ENCODE measurements at regions not wholly inside any gene's neighbourhood (a gene's known extent, or its start where the extent isn't known, plus 50 kb on each side); places are given as distances from the start of the nearest gene placed in this dataset.

DNA sequence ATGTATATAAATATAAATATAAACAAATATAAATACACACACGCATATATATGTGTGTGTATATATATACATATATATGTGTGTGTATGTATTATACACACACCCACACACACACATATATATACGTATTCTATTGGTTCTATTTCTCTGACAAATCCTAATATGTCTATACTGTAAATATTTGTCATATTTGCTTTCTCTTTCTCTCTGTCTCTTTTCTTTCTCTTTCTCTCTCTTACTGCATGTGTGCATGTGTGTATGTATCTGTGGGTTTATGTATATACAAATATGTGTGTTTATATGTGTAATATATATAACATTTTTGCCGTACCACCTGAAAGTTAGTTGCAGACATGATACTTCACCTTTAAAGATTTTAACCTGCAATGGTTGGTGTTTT lies 174.2 kb upstream of the PLEKHG7 start:
- ATAC-seq (ENCODE audit: low FRiP score) (no peak), DNase-seq (ENCODE audit: low spot score) (no peak)
- TF ChIP-seq, protein P1, sequence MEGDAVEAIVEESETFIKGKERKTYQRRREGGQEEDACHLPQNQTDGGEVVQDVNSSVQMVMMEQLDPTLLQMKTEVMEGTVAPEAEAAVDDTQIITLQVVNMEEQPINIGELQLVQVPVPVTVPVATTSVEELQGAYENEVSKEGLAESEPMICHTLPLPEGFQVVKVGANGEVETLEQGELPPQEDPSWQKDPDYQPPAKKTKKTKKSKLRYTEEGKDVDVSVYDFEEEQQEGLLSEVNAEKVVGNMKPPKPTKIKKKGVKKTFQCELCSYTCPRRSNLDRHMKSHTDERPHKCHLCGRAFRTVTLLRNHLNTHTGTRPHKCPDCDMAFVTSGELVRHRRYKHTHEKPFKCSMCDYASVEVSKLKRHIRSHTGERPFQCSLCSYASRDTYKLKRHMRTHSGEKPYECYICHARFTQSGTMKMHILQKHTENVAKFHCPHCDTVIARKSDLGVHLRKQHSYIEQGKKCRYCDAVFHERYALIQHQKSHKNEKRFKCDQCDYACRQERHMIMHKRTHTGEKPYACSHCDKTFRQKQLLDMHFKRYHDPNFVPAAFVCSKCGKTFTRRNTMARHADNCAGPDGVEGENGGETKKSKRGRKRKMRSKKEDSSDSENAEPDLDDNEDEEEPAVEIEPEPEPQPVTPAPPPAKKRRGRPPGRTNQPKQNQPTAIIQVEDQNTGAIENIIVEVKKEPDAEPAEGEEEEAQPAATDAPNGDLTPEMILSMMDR (IDR thresholded peaks at IDR 0.05) = no peak

GRCh38 chr12:92528097-92528496 lies 174.7 kb upstream of the PLEKHG7 start:
- no peak for DNase-seq (ENCODE audit: low spot score)
- no peak for ATAC-seq (ENCODE audit: low FRiP score)
- TF ChIP-seq, protein P1 (IDR thresholded peaks at IDR 0.05) = no peak

- TF ChIP-seq, protein P1 (IDR thresholded peaks at IDR 0.05) = no peak
- DNase-seq (ENCODE audit: low spot score) = no peak
- ATAC-seq (ENCODE audit: low FRiP score) = no peak
Observed at GRCh38 chr12:92524489-92524888, 178.3 kb upstream of the PLEKHG7 start.

- DNase-seq (ENCODE audit: low spot score) (no peak), ATAC-seq (ENCODE audit: low FRiP score) (no peak)
- TF ChIP-seq, protein P1 (IDR thresholded peaks at IDR 0.05) = no peak
Observed at GRCh38 chr12:92520511-92520910, 182.3 kb upstream of the PLEKHG7 start.

GRCh38 chr12:92519284-92519683 lies 183.5 kb upstream of the PLEKHG7 start:
- TF ChIP-seq, protein P1 (IDR thresholded peaks at IDR 0.05) = no peak
- ATAC-seq (ENCODE audit: low FRiP score) (no peak), DNase-seq (ENCODE audit: low spot score) (no peak)

DNA sequence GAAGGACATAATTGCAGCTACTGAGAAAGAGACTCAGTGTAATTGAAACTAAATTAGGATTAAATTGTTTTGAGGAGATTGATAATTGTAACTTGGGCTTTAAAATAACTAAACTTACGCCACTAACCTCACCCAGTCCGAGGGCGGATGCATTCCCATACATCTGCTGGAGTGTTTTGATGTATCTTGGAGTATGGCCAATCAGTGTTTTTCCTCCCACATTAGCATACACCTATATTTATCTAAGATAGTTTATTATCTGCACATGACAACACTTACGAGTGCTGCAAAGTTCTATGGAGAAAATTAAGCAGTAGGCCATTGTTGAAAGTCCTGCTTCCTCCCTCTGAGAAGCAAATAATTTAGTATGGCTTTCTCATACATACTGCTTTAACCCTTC lies 184.7 kb upstream of the PLEKHG7 start:
- TF ChIP-seq, protein P1 (IDR thresholded peaks at IDR 0.05) = no peak
- DNase-seq (ENCODE audit: low spot score) = no peak
- ATAC-seq (ENCODE audit: low FRiP score) = no peak

DNA sequence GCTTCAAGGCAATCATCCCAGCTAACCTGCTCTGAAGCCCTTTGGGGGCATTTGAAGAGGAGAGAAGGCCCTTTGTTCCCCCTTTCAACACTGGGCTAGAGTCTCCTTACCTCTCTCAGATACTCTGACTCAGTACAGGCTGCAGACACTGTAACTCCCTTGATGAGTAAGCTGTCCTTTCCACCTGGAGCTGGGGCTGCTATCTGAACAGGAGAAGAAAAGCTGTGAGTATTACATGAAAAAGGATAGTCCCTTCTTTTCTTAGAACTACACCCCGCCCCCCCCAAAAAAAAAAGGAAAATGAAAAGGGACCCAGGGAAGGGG lies 186.6 kb upstream of the PLEKHG7 start:
- ATAC-seq (ENCODE audit: low FRiP score) = no peak
- no peak for DNase-seq (ENCODE audit: low spot score)
- TF ChIP-seq, protein P1 (IDR thresholded peaks at IDR 0.05) = no peak
